ENCODE measurements at regions not wholly inside any gene's neighbourhood (a gene's known extent, or its start where the extent isn't known, plus 50 kb on each side); places are given as distances from the start of the nearest gene placed in this dataset.

GRCh38 chr17:62882878-62883277 lies 74.8 kb upstream of the MARCHF10 start:
- TF ChIP-seq POLR2AphosphoS5 (IDR thresholded peaks at IDR 0.05) (no peak), EP300 (conservative IDR thresholded peaks at IDR 0.05; ENCODE audit: poor library complexity, severe bottlenecking) (no peak), EZH2 (IDR thresholded peaks at IDR 0.05; ENCODE audit: borderline replicate concordance, insufficient read depth, low read length, poor library complexity, severe bottlenecking) (no peak), SMC3 (conservative IDR thresholded peaks at IDR 0.05; ENCODE audit: poor library complexity) (no peak), TAF1 (IDR thresholded peaks at IDR 0.05; ENCODE audit: low read depth) (no peak), MXI1 (conservative IDR thresholded peaks at IDR 0.05; ENCODE audit: poor library complexity, severe bottlenecking) (no peak), RAD21 (conservative IDR thresholded peaks at IDR 0.05) (no peak)
- TF ChIP-seq, protein P1, sequence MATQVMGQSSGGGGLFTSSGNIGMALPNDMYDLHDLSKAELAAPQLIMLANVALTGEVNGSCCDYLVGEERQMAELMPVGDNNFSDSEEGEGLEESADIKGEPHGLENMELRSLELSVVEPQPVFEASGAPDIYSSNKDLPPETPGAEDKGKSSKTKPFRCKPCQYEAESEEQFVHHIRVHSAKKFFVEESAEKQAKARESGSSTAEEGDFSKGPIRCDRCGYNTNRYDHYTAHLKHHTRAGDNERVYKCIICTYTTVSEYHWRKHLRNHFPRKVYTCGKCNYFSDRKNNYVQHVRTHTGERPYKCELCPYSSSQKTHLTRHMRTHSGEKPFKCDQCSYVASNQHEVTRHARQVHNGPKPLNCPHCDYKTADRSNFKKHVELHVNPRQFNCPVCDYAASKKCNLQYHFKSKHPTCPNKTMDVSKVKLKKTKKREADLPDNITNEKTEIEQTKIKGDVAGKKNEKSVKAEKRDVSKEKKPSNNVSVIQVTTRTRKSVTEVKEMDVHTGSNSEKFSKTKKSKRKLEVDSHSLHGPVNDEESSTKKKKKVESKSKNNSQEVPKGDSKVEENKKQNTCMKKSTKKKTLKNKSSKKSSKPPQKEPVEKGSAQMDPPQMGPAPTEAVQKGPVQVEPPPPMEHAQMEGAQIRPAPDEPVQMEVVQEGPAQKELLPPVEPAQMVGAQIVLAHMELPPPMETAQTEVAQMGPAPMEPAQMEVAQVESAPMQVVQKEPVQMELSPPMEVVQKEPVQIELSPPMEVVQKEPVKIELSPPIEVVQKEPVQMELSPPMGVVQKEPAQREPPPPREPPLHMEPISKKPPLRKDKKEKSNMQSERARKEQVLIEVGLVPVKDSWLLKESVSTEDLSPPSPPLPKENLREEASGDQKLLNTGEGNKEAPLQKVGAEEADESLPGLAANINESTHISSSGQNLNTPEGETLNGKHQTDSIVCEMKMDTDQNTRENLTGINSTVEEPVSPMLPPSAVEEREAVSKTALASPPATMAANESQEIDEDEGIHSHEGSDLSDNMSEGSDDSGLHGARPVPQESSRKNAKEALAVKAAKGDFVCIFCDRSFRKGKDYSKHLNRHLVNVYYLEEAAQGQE (IDR thresholded peaks at IDR 0.05; ENCODE audit: borderline replicate concordance) = no peak
- TF ChIP-seq, protein P2, sequence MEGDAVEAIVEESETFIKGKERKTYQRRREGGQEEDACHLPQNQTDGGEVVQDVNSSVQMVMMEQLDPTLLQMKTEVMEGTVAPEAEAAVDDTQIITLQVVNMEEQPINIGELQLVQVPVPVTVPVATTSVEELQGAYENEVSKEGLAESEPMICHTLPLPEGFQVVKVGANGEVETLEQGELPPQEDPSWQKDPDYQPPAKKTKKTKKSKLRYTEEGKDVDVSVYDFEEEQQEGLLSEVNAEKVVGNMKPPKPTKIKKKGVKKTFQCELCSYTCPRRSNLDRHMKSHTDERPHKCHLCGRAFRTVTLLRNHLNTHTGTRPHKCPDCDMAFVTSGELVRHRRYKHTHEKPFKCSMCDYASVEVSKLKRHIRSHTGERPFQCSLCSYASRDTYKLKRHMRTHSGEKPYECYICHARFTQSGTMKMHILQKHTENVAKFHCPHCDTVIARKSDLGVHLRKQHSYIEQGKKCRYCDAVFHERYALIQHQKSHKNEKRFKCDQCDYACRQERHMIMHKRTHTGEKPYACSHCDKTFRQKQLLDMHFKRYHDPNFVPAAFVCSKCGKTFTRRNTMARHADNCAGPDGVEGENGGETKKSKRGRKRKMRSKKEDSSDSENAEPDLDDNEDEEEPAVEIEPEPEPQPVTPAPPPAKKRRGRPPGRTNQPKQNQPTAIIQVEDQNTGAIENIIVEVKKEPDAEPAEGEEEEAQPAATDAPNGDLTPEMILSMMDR (IDR thresholded peaks at IDR 0.05; ENCODE audit: poor library complexity, severe bottlenecking) = no peak
- H3K79me2 ChIP-seq (replicated peaks; ENCODE audit: insufficient read depth, low read length) = no peaks in the 10 kb centered on the region
- no peaks in the 10 kb centered on the region for H3F3A ChIP-seq (ENCODE audit: insufficient read depth, low read length, poor library complexity, severe bottlenecking)
- H3K9me3 ChIP-seq (ENCODE audit: low read length) = no peaks in the 10 kb centered on the region
- no peak overlapping the region for H3K4me2 ChIP-seq (ENCODE audit: low read length)
- H3K4me3 ChIP-seq (ENCODE audit: low read length) = no peak overlapping the region
- no peaks in the 10 kb centered on the region for H4K20me1 ChIP-seq (ENCODE audit: insufficient read depth)
- H2AFZ ChIP-seq (ENCODE audit: low read depth, low read length) = no peak overlapping the region
- no peak overlapping the region for H3K9ac ChIP-seq (ENCODE audit: low read length)
- H3K27ac ChIP-seq (ENCODE audit: low read length) = no peak overlapping the region
- H3K27me3 ChIP-seq (ENCODE audit: insufficient read depth, low read depth, low read length) = no peaks in the 10 kb centered on the region
- no peaks in the 10 kb centered on the region for H3K36me3 ChIP-seq (ENCODE audit: insufficient read depth, low read length)
- no peaks in the 10 kb centered on the region for H3K9me2 ChIP-seq (ENCODE audit: insufficient read depth, low read length)

DNA sequence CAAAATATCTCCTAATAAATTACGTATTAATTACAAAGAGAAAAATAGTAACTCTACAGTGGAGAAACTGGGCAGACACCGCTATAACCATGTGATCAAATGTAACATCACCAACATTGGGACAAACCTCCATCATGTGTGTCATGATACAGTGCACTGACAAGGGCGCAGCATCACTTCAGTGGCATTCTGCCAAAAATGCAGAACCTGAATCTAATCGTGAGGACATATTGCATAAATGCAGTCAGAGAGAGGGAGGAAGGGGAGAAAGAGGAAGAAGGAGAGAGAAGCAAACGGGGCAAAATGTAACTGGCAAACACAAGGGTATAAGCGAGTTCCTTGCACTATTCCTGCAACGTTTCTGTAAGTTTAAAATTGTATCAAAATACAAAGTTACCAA lies 74.2 kb upstream of the MARCHF10 start:
- TF ChIP-seq, protein P2 (IDR thresholded peaks at IDR 0.05; ENCODE audit: poor library complexity, severe bottlenecking) = no peak
- Histone ChIP-seq H3K36me3 (ENCODE audit: insufficient read depth, low read length) (no peaks in the 10 kb centered on the region), H3K9me2 (ENCODE audit: insufficient read depth, low read length) (no peaks in the 10 kb centered on the region), H3K9ac (ENCODE audit: low read length) (no peak overlapping the region), H3K27ac (ENCODE audit: low read length) (no peak overlapping the region), H3K27me3 (ENCODE audit: insufficient read depth, low read depth, low read length) (no peaks in the 10 kb centered on the region), H3K9me3 (ENCODE audit: low read length) (no peaks in the 10 kb centered on the region), H4K20me1 (ENCODE audit: insufficient read depth) (no peaks in the 10 kb centered on the region), H3K4me3 (ENCODE audit: low read length) (no peak overlapping the region), H3F3A (ENCODE audit: insufficient read depth, low read length, poor library complexity, severe bottlenecking) (no peaks in the 10 kb centered on the region), H3K79me2 (replicated peaks; ENCODE audit: insufficient read depth, low read length) (no peaks in the 10 kb centered on the region), H3K4me2 (ENCODE audit: low read length) (no peak overlapping the region), H2AFZ (ENCODE audit: low read depth, low read length) (no peak overlapping the region)

Data from neural cell (in vitro differentiated cells).